Middle frontal gyrus (tissue), 1 donor: ENCODE measurements at regions not wholly inside any gene's neighbourhood (a gene's known extent, or its start where the extent isn't known, plus 50 kb on each side); places are given as distances from the start of the nearest gene placed in this dataset.
"Not testable (repeated sequence)": the region's sequence is repeated elsewhere in the genome, so short reads cannot be mapped to it uniquely, and the experiment has no call there.

Experiments
- DNase-seq: peaks from one replicate; pipeline ENCODE4 v3.0.0-alpha.2; 2015; ENCODE audit warnings: low spot score; ENCODE audit errors: extremely low spot score

DNA sequence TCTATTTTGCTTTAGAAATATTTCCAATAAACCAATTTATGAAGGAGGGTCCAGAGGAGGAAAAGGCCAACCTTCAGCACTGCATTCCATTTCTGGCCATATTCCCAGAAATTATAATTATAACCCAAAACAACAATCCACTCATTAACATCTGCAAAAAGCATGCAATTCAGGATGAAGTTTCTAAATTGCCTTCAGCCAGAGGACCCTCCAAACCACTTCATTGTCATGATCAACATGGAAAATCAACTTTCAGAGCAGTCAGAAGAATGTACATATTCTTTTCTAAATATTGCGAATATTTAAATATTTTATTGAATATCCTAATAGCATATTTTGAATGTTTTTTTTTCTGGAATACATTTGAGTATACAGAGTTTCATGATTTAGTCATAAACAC, 332.6 kb upstream of the TMEM132C start:
- DNase-seq, result no peak

DNA sequence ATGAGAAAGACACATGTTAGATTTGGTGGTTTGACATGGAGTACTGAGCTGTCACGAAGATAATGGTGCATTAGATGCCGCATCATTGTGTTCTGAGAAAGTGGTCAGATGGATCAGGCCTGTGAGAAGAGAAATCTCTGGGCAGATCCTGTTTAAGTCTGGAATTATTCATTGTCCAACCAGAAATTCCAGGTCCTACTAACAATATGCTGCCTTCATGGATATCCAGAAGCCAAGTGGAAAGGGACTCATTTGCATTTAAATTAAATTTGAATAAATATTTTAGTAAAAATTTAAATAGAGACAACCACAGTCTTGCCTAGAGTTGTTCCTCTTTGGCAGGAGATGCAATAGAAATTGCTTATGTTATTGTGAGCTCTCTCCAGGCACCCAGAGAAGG, 330.5 kb upstream of the TMEM132C start:
- DNase-seq, result no peak

DNA sequence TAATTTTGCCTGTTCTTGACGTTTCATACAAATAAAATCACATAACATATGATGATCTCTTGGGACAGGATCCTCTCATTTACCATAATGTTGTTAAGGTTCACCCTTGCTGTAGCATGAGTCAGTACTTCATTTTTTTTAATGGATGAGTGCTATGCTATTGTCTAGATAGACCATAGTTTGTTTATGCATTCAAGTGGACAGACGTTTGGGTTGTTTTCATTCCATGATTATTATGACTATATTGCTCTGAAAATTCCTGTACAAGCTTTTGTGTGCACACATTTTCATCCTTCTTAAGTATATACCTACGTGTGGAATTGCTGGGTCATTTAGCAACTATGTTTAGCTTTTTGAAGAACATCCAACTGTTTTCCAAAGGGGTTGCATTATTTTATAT, 325.6 kb upstream of the TMEM132C start:
- no peak for DNase-seq

DNA sequence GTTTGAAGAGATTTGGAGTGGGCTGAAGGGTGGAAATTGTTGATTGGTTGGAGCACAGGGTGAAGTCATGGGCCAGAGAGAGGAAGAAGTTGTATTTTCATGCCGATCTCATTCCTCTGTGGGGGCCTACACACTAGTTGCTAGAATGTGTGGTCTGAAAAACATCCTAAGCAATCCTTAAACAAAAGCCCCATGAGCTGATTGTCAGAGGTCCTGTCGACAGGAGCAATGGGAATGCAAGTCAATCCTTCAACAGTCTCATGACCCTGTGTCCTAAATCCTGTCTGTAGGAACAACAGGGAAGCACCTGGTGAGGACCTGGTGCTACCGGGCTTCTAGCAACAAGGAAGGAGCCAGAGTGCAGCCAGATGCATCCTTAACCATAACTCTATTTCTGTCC, 324.0 kb upstream of the TMEM132C start:
- DNase-seq, result no peak

DNA sequence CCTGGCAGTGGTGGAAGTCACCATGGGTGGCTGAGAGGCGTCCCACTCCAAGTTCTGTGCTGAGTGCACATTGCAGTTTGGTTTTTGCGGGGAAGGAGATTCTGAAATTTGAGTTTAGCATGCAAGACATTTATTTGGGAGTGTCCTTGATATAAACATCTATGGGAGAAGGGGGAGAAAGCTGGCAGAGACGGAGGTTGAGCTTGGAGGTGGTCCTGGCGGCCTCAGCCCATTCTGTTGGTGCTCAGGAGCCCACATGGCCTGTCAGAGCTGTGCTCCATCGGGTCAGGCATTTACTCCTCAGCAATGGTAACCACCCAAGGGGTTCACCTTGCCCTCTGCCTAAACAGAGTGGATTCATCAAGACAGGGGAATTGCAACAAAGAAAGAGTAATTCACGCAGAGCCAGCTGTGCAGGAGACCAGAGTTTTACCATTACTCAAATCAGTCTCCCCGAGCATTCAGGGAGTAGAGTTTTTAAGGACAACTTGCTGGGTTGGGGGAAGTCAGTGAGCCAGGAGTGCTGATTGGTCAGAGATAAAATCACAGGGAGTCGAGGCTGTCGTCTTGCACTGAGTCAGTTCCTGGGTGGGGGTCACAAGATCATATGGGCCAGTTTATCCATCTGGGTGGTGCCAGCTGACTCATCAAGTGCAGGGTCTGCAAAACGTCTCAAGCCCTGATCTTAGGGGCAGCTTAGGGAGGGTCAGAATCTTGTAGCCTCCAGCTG, 323.3 kb upstream of the TMEM132C start:
- DNase-seq, result no peak

DNA sequence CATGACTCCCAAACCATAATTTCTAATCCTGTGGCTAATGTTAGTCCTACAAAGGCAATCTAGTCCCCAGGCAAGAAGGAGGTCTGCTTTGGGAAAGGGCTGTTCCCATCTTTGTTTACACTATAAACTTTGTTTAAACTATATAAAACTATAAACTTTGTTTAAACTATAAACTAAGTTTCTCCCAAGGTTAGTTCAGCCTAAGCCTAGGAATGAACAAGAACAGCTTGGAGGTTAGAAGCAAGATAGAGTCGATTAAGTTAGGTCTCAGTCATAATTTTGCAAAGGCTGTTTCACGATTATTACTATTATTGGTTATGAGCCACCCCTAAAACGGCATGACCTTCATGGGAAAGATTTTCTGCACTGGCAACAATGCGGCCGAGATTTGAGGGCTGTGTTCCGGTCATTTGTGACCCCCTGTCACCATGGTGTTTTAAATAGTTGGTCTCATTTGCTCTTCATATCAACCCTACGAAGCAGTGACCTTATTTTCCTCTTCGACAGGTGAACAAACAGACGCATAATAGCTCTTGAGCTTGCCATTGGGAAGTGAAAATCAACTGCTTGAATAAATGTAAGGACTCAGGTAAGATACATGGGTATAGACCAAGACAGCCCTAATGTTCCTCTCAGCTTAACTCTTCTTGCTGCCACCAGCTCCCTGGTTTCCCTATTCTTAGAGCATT, 322.6 kb upstream of the TMEM132C start:
- no peak for DNase-seq

DNA sequence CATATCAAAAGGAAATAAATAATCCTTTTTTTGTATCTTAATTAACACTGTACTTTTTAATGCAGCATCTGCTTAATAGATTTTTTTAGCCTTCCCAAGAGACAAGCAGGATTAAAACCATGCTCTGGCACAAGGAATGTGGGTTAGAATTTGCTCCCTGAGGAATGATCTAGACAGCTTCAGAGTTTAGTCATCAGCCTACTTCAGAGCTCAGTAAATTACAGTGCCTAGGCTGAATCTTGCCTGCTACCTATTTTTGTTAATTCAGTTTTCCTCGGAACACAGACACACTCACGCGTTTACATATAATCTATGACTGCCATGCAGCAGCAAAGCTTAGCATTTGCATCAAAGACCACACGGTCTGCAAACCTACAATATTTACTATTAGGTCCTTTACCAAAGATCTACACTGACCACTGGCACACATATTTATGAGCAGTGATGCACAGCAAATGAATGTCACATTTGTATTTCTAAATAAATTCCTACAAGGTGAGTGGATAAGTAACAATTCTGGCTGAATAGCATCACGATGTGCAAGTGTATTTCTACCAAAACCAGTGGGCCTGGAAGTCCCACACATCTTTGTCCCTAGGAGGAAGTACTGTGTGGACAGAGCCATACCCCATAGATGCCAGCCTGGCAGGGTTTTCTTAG, 309.8 kb upstream of the TMEM132C start:
- DNase-seq, result no peak

DNA sequence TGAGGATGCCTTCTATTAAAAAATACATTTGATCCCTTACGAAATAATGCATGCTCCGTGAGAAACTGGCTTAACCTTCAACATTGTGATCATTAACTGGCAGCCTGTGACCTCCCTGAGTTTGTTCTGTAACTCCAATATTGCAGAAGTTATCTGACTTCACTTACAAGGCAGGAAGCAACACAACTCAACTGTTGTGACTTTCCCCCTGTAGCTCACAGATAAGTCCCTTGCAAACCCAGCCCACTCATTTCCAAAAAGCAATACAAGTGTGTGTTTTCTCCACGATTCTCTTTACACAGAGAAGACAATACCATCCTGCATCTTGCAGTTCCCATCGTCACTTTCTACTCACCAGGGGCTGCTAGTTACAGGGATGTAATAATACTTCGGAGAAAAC, 304.7 kb upstream of the TMEM132C start:
- no peak for DNase-seq

DNA sequence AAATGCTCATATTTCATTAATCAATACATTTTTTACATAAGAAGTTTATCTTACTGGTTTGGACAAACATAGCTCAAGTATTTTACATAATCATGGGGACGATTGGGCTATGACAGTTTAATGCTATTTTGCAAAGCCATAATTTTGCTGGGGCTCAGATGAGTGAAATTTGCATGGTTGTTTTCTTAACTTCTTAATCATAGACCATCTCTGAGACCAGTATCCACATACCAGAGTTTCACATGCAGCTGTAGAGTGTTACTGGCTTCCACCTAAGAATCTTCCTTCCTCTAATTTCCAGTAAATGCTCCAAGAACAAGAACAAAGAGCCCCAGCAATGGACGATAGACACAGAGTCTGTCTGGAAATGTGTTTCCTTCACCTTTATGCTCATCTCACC, 303.0 kb upstream of the TMEM132C start:
- DNase-seq, result no peak

DNA sequence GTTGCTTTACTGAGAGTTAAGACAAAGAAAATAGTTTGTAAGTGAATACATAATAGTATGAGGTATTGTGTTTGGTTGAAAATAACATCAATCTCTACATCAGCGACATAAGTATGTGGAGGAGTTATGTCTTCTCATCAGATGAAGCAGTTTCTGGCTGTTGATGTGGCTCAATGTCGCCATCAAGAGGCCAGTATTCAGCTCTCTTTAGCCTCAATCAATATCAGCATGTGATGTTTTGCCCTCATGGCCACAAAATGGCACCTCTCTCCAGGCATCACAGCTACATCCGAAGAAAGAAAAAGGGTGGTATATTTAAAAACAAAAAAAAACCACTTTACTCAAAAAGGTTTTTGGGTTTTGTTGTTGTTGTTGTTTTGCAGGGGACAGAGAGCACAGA, 302.3 kb upstream of the TMEM132C start:
- no peak for DNase-seq

DNA sequence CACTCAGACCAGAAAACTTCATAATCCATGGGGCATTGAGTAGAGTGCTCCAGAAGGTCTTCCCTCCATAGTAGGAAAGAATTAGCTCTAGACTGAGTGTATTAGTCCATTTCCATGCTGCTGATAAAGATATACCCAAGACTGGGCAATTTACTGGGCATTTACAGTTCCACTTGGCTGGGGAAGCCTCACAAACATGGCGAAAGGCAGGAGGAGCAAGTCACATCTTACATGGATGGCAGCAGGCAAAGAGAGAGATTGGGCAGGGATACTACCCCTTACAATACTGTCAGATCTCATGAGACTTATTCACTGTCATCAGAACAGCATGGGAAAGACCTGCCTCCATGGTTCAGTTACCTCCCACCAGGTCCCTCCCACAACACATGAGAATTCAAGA, 300.6 kb upstream of the TMEM132C start:
- DNase-seq, result no peak

DNA sequence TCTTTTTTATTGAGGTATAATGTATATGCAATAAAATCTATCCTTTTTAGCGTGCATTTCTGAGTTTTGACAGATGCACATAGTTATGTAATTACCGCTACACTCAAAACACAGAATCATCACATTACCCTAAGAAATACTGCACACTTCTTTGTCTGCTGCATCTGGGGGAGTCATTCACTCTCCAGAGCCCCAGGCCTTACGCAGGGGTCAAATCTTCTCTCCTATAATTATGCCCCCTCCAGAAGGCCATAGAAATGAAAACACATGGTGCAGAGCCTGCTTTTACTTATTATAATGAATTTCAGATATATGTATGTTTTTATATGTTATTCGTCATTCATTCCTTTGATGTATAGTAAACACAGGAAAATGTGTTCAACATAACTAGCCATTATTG, 296.5 kb upstream of the TMEM132C start:
- DNase-seq, result no peak

DNA sequence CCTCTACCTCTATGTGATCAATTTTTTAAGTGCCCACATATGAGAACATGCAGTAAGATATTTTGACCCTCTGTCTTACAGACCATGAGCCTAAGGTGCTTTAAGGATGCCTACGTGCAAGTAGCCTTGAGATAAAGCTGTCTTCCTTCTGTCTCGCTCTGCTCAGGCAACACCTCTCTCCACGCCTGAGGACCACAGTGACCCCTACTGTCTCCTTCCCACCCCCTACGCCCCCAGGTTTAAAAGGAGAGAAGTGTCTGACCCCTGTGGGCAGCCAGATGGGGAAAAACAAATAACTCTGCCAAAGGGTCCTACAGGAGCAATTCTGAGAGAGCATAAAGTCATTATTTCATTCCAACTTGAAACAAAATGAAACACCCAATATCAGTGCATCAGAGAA, 286.4 kb upstream of the TMEM132C start:
- DNase-seq, result no peak

DNA sequence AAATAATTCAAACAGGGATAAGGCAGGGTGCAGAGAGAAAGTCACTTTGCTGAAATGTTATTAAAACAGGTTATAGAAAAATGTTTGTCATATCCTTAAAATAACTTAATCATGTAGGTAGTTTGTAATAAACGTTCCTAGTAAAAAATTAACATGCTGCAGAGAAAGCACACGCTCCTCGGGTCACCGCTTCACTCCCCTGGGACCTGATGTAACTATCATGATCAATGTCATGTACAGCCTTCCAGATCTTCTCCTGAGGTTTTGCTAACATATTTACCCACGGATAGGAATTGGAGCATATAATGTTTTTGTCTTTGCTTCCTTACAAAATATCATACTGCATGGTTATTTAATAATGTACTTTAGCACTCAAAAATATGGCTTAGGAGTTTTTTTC, 285.1 kb upstream of the TMEM132C start:
- no peak for DNase-seq

DNA sequence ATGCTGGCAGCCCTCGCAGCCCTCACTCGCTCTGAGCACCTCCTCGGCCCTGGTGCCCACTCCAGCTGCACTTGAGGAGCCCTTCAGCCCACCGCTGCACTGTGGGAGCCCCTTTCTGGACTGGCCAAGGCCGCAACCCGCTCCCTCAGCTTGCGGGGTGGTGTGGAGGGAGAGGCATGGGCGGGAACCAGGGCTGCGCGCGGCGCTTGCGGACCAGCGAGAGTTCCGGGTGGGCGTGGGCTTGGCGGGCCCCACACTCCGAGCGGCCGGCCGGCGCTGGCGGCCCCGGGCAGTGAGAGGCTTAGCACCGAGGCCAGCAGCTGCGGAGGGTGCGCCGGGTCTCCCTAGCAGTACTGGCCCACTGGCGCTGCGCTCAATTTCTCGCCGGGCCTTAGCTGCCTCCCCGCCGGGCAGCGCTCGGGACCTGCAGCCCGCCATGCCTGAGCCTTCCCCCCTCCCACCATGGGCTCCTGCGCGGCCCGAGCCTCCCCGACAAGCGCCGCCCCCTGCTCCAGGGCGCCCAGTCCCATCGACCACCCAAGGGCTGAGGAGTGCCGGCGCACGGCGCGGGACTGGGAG, 283.7 kb upstream of the TMEM132C start:
- DNase-seq, result not testable (repeated sequence)

DNA sequence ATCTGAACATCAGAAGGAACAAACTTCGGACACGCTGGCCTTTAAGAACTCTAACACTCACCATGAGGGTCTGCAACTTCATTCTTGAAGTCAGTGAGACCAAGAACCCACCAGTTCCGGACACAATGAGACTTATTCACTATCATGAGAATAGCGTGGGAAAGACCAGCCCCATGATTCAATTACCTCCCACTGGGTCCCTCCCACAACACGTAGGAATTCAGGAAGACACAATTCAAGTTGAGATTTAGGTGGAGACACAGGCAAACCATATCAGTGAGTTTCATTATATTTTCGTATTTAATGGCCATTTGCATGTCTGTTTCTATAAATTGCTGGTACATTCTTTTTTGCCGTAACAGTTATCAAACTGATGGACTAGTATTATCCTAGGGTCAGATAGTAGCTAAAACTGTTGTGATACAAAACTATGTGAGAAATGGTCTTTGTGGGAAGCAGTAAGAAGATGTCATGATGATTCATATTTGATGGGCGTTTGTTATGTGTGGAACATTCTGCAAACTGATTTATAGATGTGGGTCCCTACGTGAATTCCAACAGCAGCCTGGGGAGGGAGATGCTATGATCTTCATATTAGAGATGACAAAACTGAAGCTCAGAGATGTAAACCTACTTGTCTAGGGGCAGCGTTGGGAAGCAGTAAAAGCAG, 282.4 kb upstream of the TMEM132C start:
- DNase-seq, result no peak

DNA sequence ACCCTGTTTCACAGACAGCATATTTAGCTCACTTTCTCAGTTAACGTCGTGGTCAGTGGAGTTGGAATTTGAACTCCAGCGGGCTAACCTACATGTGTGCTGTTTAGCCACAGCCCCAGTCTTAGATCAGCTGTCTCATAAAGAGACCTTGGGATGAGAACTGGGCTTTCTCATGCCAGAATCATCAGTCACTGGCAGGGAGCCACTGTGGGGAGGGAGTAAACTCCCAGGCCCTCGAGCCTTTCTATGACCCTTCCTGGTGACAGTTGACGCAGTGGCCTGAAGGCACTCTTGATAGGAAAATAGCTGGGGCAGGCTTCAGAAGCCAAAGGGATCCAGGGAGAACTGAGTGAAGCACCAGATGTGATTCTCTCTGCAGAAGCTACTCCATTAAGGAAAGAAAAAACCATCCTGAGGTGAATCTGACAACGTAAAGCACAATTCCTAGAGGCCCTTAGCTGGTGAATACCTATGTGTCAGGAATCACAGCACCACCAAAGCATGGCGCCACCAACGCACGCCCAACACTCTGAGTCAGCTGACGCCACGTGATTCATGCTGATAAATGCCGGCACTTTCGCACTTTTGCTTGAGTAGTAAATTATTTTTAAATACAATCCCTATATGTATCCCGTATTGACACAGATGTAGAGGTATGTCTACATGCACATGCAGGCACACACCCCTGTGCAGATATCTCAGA, 279.6 kb upstream of the TMEM132C start:
- DNase-seq, result no peak

DNA sequence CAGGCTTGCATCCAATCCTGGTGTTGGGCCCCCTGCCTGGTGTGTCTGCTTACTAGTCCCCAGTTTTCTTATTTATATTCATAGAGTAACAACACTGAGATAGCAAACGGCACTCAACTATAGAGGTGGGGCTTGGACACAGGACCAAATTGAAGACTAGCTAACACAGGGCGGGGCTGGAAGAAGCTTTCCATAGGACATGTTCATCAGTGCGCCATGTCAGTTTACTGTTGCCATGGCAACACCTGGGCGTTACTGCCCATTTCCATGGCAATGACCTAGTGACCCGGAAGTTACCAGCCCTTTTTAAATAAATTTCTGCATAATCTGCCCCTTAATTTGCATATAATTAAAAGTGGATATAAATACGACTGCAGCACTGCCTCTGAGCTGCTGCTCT, 275.5 kb upstream of the TMEM132C start:
- no peak for DNase-seq

DNA sequence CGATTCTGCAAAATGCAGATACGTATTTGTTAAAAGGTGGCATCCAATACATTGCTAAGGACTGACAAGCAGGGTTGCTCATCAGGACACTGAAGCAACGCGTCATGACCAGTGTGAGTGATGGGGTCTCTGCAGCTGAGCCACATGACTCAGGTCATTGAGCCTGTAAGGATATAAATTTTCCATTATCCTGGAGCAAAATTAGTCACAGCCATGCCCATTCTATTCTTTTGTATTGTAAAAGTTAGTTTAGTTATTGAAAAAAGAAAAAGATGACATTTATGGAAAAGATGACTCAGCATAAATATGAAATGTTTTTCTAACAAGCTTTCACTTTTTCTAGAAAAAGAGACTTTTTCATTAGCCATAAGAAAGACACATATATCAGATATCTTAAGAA, 268.0 kb upstream of the TMEM132C start:
- DNase-seq, result no peak

DNA sequence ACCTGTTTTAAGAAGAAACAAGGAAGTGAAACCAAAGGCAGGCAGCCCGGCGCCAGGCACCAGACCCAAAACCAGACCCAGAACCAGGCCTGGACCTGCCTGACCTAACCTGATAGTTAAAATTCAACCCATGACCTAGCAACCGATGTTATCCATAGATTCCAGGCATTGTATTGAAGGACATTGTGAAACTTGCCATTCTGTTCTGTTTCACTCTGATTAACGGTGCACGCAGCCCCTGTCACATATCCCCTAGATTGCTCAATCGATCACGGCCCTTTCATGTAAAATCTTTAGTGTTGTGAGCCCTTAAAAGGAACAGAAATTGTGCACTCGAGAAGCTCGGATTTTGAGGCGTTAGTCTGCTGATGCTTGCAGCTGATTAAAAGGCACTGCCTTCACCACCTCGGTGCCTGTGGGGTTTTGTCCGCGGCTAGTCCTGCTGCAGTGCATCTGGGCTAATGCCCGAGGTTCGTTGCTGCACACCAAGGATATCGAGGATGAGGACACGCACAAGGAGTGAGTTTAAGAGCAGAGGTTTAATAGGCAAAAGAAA, 262.5 kb upstream of the TMEM132C start:
- DNase-seq, result no peak

DNA sequence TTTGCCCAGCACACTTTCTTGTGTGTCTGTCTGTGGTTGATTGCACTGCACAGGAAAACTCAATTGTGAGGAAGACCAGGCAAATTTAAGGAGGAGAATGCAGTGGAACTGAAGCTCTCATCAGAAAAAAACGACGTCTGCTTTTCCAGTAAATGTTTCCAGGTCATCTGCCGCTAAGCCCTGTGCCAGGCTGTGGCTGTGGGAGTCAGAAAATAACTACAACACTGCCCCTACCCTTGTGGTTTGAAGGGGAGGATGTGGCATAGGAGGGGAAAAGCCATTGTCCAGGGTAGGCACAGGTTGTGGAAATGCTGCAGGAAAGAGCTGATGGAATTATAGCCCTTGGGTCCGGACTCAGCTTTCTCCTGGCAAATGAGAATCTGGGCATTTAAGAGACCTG, 259.7 kb upstream of the TMEM132C start:
- no peak for DNase-seq
